ENCODE measurements at regions not wholly inside any gene's neighbourhood (a gene's known extent, or its start where the extent isn't known, plus 50 kb on each side); places are given as distances from the start of the nearest gene placed in this dataset.

- TF ChIP-seq, protein P1, sequence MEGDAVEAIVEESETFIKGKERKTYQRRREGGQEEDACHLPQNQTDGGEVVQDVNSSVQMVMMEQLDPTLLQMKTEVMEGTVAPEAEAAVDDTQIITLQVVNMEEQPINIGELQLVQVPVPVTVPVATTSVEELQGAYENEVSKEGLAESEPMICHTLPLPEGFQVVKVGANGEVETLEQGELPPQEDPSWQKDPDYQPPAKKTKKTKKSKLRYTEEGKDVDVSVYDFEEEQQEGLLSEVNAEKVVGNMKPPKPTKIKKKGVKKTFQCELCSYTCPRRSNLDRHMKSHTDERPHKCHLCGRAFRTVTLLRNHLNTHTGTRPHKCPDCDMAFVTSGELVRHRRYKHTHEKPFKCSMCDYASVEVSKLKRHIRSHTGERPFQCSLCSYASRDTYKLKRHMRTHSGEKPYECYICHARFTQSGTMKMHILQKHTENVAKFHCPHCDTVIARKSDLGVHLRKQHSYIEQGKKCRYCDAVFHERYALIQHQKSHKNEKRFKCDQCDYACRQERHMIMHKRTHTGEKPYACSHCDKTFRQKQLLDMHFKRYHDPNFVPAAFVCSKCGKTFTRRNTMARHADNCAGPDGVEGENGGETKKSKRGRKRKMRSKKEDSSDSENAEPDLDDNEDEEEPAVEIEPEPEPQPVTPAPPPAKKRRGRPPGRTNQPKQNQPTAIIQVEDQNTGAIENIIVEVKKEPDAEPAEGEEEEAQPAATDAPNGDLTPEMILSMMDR (IDR thresholded peaks at IDR 0.05; ENCODE audit: insufficient read depth, low read depth, low read length) = no peak
- TF ChIP-seq EZH2 (IDR thresholded peaks at IDR 0.05; ENCODE audit: insufficient read depth, low read length) = no peak
Measured at GRCh38 chr12:104889735-104890134, 68.4 kb downstream of the SLC41A2 start.
